Common myeloid progenitor, CD34-positive (primary cell): ENCODE measurements at regions not wholly inside any gene's neighbourhood (a gene's known extent, or its start where the extent isn't known, plus 50 kb on each side); places are given as distances from the start of the nearest gene placed in this dataset.

ENCODE experiments used
- CTCF ChIA-PET: fragments of 350-600 bp; sonication (Branson Sonifier 250); formaldehyde crosslinking; loops from one replicate; lab custom pipeline; 2021; ENCODE audit warnings: antibody characterized with exemption; lab: Charles Lee
- POLR2A ChIA-PET: fragments of 350-600 bp; sonication (Branson Sonifier 250); formaldehyde crosslinking; loops from one replicate; lab custom pipeline; 2021; ENCODE audit warnings: antibody characterized with exemption; lab: Charles Lee
- DNase-seq, 3 donors: peaks; one replicate each; pipeline versions ENCODE4 v3.0.0 to v3.0.0-alpha.2; 2013
- H3K27ac ChIP-seq, 2 experiments: 1 replicate in 1 of 2; 2 replicates in 1 of 2; pipeline ENCODE4 v1.7.0; 2013; ENCODE audit warnings: inconsistent platforms in 2 of 2, low read length in 2 of 2, mild to moderate bottlenecking in 2 of 2, low read depth in 1 of 2, moderate library complexity in 1 of 2; ENCODE audit not compliant: severe bottlenecking in 2 of 2, insufficient read depth in 1 of 2, poor library complexity in 1 of 2
- H3K27me3 ChIP-seq, 5 experiments: replicated peaks in 2 of 5; 1 replicate in 3 of 5; 2 replicates in 2 of 5; pipeline versions ENCODE4 v1.6.1 to v1.7.0; 2013; ENCODE audit warnings: low read length in 4 of 5, mild to moderate bottlenecking in 2 of 5, moderate library complexity in 2 of 5, inconsistent platforms in 1 of 5; ENCODE audit not compliant: insufficient read depth in 5 of 5, control insufficient read depth in 4 of 5
- H3K36me3 ChIP-seq, 4 experiments: 1 replicate in 2 of 4; 2 replicates in 2 of 4; pipeline versions ENCODE4 v1.6.1 to v1.7.0; 2013; ENCODE audit warnings: low read length in 3 of 4, control low read depth in 1 of 4, mild to moderate bottlenecking in 1 of 4; ENCODE audit not compliant: control insufficient read depth in 4 of 4, insufficient read depth in 4 of 4
- H3K4me1 ChIP-seq, 4 experiments: 1 replicate in 3 of 4; 2 replicates in 1 of 4; pipeline versions ENCODE4 v1.6.1 to v1.7.1; 2013; ENCODE audit warnings: low read length in 3 of 4, mild to moderate bottlenecking in 3 of 4, control low read depth in 1 of 4, inconsistent platforms in 1 of 4, moderate library complexity in 1 of 4; ENCODE audit not compliant: control insufficient read depth in 4 of 4, insufficient read depth in 4 of 4; ENCODE audit errors: control extremely low read depth in 1 of 4
- H3K4me3 ChIP-seq, 7 experiments: 1 replicate in 4 of 7; 2 replicates in 3 of 7; pipeline versions ENCODE4 v1.5.1 to v1.7.0; 2013; ENCODE audit warnings: mild to moderate bottlenecking in 7 of 7, low read length in 6 of 7, moderate library complexity in 6 of 7, inconsistent platforms in 2 of 7, low read depth in 2 of 7, control low read depth in 1 of 7; ENCODE audit not compliant: insufficient read depth in 4 of 7, control insufficient read depth in 1 of 7; ENCODE audit errors: extremely low read depth in 1 of 7
- H3K9me3 ChIP-seq, 5 experiments: 1 replicate in 4 of 5; 2 replicates in 1 of 5; pipeline versions ENCODE4 v1.6.1 to v1.7.1; 2013; ENCODE audit warnings: low read length in 4 of 5, mild to moderate bottlenecking in 2 of 5, inconsistent platforms in 1 of 5, low read depth in 1 of 5, moderate library complexity in 1 of 5; ENCODE audit not compliant: control insufficient read depth in 4 of 5, insufficient read depth in 2 of 5; ENCODE audit errors: control extremely low read depth in 1 of 5
- WGBS: methylation state at CpG from one replicate; pipeline ENCODE4 v1.1.5; 2013; ENCODE audit not compliant: insufficient coverage; 5-methylcytosine and 5-hydroxymethylcytosine counted together

- Histone ChIP-seq H3K27ac (no peak overlapping the region), H3K27me3 (no peaks in the 10 kb centered on the region), H3K4me3 (no peak overlapping the region), H3K9me3 (no peaks in the 10 kb centered on the region), H3K36me3 (no peaks in the 10 kb centered on the region), H3K4me1 (no peaks in the 10 kb centered on the region)
- no peak for DNase-seq
- no CpG with 5 or more reads among the region's 2 CpGs for WGBS
- ChIA-PET POLR2A (no interaction called here), CTCF (no interaction called here)
Measured at GRCh38 chr9:20030671-20031070, 241.8 kb upstream of the SLC24A2 start.

GRCh38 chr9:20030221-20030620, 241.4 kb upstream of the SLC24A2 start:
- ChIA-PET POLR2A (no interaction called here), CTCF (no interaction called here)
- Histone ChIP-seq H3K4me3 (no peak overlapping the region), H3K9me3 (no peaks in the 10 kb centered on the region), H3K27me3 (no peaks in the 10 kb centered on the region), H3K27ac (no peak overlapping the region), H3K4me1 (no peaks in the 10 kb centered on the region), H3K36me3 (no peaks in the 10 kb centered on the region)
- 100% methylated on average over 4 of the region's 4 CpGs for WGBS
- DNase-seq = no peak

- no peaks in the 10 kb centered on the region for H3K36me3 ChIP-seq
- DNase-seq = no peak
- H3K4me3 ChIP-seq = no peak overlapping the region
- CTCF ChIA-PET = no interaction called here
- H3K27ac ChIP-seq = no peak overlapping the region
- POLR2A ChIA-PET = no interaction called here
- no peaks in the 10 kb centered on the region for H3K9me3 ChIP-seq
- H3K4me1 ChIP-seq = no peaks in the 10 kb centered on the region
- 74% methylated on average over 3 of the region's 5 CpGs for WGBS
- no peaks in the 10 kb centered on the region for H3K27me3 ChIP-seq
Measured at GRCh38 chr9:20028849-20029231, 240.0 kb upstream of the SLC24A2 start.

GRCh38 chr9:20028192-20028848, 239.5 kb upstream of the SLC24A2 start:
- DNase-seq = no peak
- Histone ChIP-seq H3K36me3 (no peaks in the 10 kb centered on the region), H3K27ac (no peak overlapping the region), H3K9me3 (no peaks in the 10 kb centered on the region), H3K27me3 (no peaks in the 10 kb centered on the region), H3K4me3 (no peak overlapping the region), H3K4me1 (no peaks in the 10 kb centered on the region)
- ChIA-PET POLR2A (no interaction called here), CTCF (interaction anchor here (0.7 kb wide), 1 partner anchor 32 kb away, joined by 3 read pairs; no protein-coding TSS in a partner anchor)
- 90% methylated on average over 6 of the region's 6 CpGs for WGBS

- POLR2A ChIA-PET = interaction anchor here (0.6 kb wide), 1 partner anchor 453 kb away, joined by 3 read pairs; no protein-coding TSS in a partner anchor
- H3K36me3 ChIP-seq = no peaks in the 10 kb centered on the region
- no peaks in the 10 kb centered on the region for H3K9me3 ChIP-seq
- H3K4me3 ChIP-seq = no peak overlapping the region
- H3K27me3 ChIP-seq = no peaks in the 10 kb centered on the region
- no peaks in the 10 kb centered on the region for H3K4me1 ChIP-seq
- no peak overlapping the region for H3K27ac ChIP-seq
- CTCF ChIA-PET = no interaction called here
- no peak for DNase-seq
- WGBS = 98% methylated on average over 8 of the region's 8 CpGs
Measured at GRCh38 chr9:20023961-20024571, 235.2 kb upstream of the SLC24A2 start.

GRCh38 chr9:20023210-20023905, 234.5 kb upstream of the SLC24A2 start:
- no peaks in the 10 kb centered on the region for H3K9me3 ChIP-seq
- no peaks in the 10 kb centered on the region for H3K27me3 ChIP-seq
- H3K4me1 ChIP-seq = no peaks in the 10 kb centered on the region
- no peak overlapping the region for H3K4me3 ChIP-seq
- WGBS = no CpG with 5 or more reads among the region's 1 CpG
- no peaks in the 10 kb centered on the region for H3K36me3 ChIP-seq
- H3K27ac ChIP-seq = no peak overlapping the region
- ChIA-PET CTCF (no interaction called here), POLR2A (interaction anchor here (0.6 kb wide), 1 partner anchor 452 kb away, joined by 3 read pairs; no protein-coding TSS in a partner anchor)
- no peak for DNase-seq

GRCh38 chr9:20022410-20022809, 233.6 kb upstream of the SLC24A2 start:
- Histone ChIP-seq H3K9me3 (no peaks in the 10 kb centered on the region), H3K27me3 (no peaks in the 10 kb centered on the region), H3K27ac (no peak overlapping the region), H3K36me3 (no peaks in the 10 kb centered on the region), H3K4me3 (no peak overlapping the region), H3K4me1 (no peaks in the 10 kb centered on the region)
- ChIA-PET CTCF (no interaction called here), POLR2A (no interaction called here)
- no peak for DNase-seq
- WGBS = 93% methylated on average over 2 of the region's 2 CpGs
